ENCODE measurements at regions not wholly inside any gene's neighbourhood (a gene's known extent, or its start where the extent isn't known, plus 50 kb on each side); places are given as distances from the start of the nearest gene placed in this dataset.

DNA sequence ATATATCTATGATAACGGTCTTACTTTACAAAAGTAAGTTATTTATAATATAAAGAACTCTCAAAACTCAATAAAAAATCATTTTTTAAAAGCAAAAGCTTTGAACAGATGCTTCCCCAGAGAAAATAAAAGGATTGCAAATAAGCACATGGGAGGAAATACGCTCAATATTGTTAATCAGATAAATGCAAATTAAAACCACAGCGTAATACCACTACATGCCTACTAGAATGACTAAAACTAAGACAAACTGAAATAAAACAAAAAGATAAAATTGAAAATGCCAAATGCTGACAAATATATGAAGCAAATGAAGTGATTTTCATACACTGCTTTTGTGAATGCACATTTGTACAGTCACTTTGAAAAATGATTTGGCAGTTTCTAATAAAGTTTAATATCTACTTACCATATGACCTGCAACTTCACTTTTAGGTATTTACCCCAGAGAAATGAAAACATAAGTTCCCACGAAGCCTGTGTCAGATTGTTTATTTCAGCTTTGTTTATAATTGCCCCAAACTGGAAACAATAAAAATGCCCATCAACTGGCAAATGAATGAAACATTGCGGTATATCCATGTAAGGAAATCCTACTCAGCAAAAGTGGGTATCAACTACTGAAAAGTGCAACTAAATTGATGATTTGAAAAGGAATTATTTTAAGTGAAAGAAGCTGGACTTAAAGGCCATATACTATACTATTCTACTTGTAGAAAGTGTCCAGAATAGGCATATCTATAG is 1072.4 kb downstream of the TMTC2 start:
- TF ChIP-seq POLR2AphosphoS5 (IDR thresholded peaks at IDR 0.05) (no peak), EP300 (IDR thresholded peaks at IDR 0.05) (no peak), POLR2A (IDR thresholded peaks at IDR 0.05) (no peak)
- TF ChIP-seq, protein P1, sequence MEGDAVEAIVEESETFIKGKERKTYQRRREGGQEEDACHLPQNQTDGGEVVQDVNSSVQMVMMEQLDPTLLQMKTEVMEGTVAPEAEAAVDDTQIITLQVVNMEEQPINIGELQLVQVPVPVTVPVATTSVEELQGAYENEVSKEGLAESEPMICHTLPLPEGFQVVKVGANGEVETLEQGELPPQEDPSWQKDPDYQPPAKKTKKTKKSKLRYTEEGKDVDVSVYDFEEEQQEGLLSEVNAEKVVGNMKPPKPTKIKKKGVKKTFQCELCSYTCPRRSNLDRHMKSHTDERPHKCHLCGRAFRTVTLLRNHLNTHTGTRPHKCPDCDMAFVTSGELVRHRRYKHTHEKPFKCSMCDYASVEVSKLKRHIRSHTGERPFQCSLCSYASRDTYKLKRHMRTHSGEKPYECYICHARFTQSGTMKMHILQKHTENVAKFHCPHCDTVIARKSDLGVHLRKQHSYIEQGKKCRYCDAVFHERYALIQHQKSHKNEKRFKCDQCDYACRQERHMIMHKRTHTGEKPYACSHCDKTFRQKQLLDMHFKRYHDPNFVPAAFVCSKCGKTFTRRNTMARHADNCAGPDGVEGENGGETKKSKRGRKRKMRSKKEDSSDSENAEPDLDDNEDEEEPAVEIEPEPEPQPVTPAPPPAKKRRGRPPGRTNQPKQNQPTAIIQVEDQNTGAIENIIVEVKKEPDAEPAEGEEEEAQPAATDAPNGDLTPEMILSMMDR (IDR thresholded peaks at IDR 0.05), result no peak
- H3K4me3 ChIP-seq, result no peak overlapping the region

DNA sequence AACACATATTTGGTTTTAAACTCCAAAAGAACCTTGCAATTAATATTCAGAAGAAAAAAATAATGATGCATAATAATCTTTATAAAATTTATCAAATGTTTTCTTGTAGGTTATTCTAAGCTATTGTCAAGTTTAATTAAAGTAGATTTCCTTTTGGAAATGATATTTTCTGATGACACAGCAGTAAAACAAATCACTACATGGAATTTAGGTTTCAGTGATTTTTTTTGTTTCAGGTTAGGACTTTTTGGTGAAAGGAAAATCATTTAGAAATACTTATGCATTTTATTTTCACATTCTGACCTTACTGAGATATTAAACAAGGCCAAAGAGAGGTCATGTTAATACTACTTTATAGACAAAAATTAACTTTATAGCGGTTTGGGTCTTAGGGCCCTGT is 1067.2 kb downstream of the TMTC2 start:
- H3K4me3 ChIP-seq, result no peak overlapping the region
- TF ChIP-seq, protein P1 (IDR thresholded peaks at IDR 0.05), result no peak
- TF ChIP-seq POLR2A (IDR thresholded peaks at IDR 0.05) (no peak), EP300 (IDR thresholded peaks at IDR 0.05) (no peak), POLR2AphosphoS5 (IDR thresholded peaks at IDR 0.05) (no peak)
- H3K9me3 ChIP-seq, result no peaks in the 10 kb centered on the region
- no peak for DNase-seq
- H3K27me3 ChIP-seq, result no peaks in the 10 kb centered on the region
- 75 to 85% methylated on average over 1 of the region's 1 CpG for WGBS, 2 donors
- H3K4me1 ChIP-seq, result no peaks in the 10 kb centered on the region
- no peak for ATAC-seq (ENCODE audit: low FRiP score in 2 of 2)
- no peaks in the 10 kb centered on the region for H3K36me3 ChIP-seq
- no peak overlapping the region for H3K27ac ChIP-seq

More for the DNA sequence above, 1072.4 kb downstream of the TMTC2 start:
- 58 to 73% methylated on average over 5 of the region's 5 CpGs for WGBS, 2 donors
- ATAC-seq (ENCODE audit: low FRiP score in 2 of 2) (no peak), DNase-seq (no peak)
- peaks cover 0 to 3% (median 0%) of the 10 kb centered on the region in 4 donors for H3K9me3 ChIP-seq
- no peaks in the 10 kb centered on the region for H3K27me3 ChIP-seq
- H3K36me3 ChIP-seq, result no peaks in the 10 kb centered on the region
- no peak overlapping the region for H3K27ac ChIP-seq
- no peaks in the 10 kb centered on the region for H3K4me1 ChIP-seq

DNA sequence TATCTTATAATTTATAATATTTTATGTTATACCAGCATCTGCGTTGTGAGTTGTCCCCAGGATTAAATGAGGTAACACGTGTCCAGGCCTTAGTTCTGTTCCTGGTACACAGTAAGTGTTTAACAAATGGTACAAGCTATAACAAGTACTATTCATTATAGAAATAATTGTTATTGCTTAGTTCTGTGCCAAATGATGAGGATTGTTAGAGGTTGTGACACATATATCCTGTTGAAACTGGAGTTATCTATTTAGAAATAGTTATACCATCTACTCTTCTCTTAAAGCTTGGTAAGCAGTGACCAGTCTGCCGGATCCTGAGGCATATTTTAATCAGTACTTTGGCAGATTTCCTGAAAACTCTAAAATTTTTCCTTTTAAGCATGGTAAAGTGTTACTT is 1066.5 kb downstream of the TMTC2 start:
- WGBS, 2 donors, result 60 to 79% methylated on average over 3 of the region's 3 CpGs
- ATAC-seq (ENCODE audit: low FRiP score in 2 of 2) (no peak), DNase-seq (no peak)
- Histone ChIP-seq H3K27ac (no peak overlapping the region), H3K4me3 (no peak overlapping the region), H3K27me3 (no peaks in the 10 kb centered on the region), H3K9me3 (no peaks in the 10 kb centered on the region), H3K36me3 (no peaks in the 10 kb centered on the region), H3K4me1 (no peaks in the 10 kb centered on the region)
- TF ChIP-seq POLR2A (IDR thresholded peaks at IDR 0.05), result no peak
- no peak for TF ChIP-seq POLR2AphosphoS5 (IDR thresholded peaks at IDR 0.05)
- TF ChIP-seq, protein P1 (IDR thresholded peaks at IDR 0.05), result no peak
- TF ChIP-seq EP300 (IDR thresholded peaks at IDR 0.05), result no peak

DNA sequence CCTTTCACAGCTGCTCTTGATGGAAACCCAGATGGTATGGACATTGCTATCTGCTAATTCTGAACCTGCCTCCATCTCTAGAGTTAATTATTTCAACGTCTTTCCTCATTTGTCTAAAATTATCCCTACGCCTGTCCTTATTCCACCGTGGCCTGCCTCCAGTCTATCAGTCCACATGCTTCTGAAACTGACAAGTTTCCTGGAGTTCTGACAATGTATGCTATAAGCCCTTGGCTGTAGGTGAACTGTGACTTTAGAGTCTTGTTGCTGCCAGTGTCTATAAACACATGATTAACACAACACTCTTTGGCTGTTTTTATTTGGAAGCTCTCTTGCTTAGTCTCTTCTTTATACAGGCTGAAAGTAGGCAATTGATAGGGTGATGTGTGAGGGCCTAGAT is 1052.9 kb downstream of the TMTC2 start:
- Histone ChIP-seq H3K4me3 (no peak overlapping the region), H3K4me1 (no peaks in the 10 kb centered on the region), H3K36me3 (no peaks in the 10 kb centered on the region), H3K9me3 (no peaks in the 10 kb centered on the region), H3K27ac (no peak overlapping the region), H3K27me3 (no peaks in the 10 kb centered on the region)
- DNase-seq (no peak), ATAC-seq (ENCODE audit: low FRiP score in 2 of 2) (no peak)
- 64 to 67% methylated on average over 3 of the region's 3 CpGs for WGBS, 2 donors
- TF ChIP-seq, protein P1 (IDR thresholded peaks at IDR 0.05), result no peak
- TF ChIP-seq EP300 (IDR thresholded peaks at IDR 0.05), result no peak
- no peak for TF ChIP-seq POLR2AphosphoS5 (IDR thresholded peaks at IDR 0.05)
- TF ChIP-seq POLR2A (IDR thresholded peaks at IDR 0.05), result no peak

DNA sequence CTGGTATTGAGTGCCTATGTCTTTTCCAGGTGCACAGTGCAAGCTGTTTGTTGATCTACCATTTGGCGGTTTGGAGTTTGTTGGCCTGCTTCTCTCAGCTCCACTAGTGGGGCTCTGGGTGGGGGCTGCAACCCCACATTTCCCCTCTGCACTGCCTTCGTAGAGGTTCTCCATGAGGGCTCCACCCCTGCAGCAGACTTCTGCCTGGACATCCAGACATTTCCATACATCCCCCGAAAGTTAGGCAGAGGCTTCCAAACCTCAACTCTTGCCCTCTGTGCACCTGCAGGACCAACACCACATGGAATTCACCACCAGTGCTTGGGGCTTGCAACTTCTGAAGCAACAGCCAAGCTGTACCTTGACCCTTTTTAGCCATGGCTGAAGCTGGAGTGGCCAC is 1024.1 kb downstream of the TMTC2 start:
- DNase-seq (no peak), ATAC-seq (ENCODE audit: low FRiP score in 2 of 2) (no peak)
- no peaks in the 10 kb centered on the region for H3K4me1 ChIP-seq
- no peak overlapping the region for H3K4me3 ChIP-seq
- no peaks in the 10 kb centered on the region for H3K27me3 ChIP-seq
- no peaks in the 10 kb centered on the region for H3K36me3 ChIP-seq
- H3K9me3 ChIP-seq, result peaks cover 0 to 13% (median 5%) of the 10 kb centered on the region in 4 donors
- H3K27ac ChIP-seq, result no peak overlapping the region
- 84 to 93% methylated on average over 3 of the region's 3 CpGs for WGBS, 2 donors
- TF ChIP-seq POLR2A (IDR thresholded peaks at IDR 0.05) (no peak), EP300 (IDR thresholded peaks at IDR 0.05) (no peak), POLR2AphosphoS5 (IDR thresholded peaks at IDR 0.05) (no peak)
- TF ChIP-seq, protein P1 (IDR thresholded peaks at IDR 0.05), result no peak

All from upper lobe of left lung (tissue), 6 donors.